Left renal pelvis (tissue), 4 donors: ENCODE measurements at regions not wholly inside any gene's neighbourhood (a gene's known extent, or its start where the extent isn't known, plus 50 kb on each side); places are given as distances from the start of the nearest gene placed in this dataset.
"Not testable (repeated sequence)": the region's sequence is repeated elsewhere in the genome, so short reads cannot be mapped to it uniquely, and the experiment has no call there.

Experiments
- DNase-seq, 4 donors: peaks; one replicate each; pipeline ENCODE4 v3.0.0-alpha.2; 2013; ENCODE audit warnings: low read depth in 4 of 4, low spot score in 3 of 4

- no peak for DNase-seq
Measured at GRCh38 chr2:175432793-175433192, 251.3 kb upstream of the ATP5MC3 start.

GRCh38 chr2:175432021-175432420 lies 250.5 kb upstream of the ATP5MC3 start:
- DNase-seq: peak in 2 of 4 donors; percentile 6 to 32

- DNase-seq: no peak
Measured at GRCh38 chr2:175431101-175431946, 249.8 kb upstream of the ATP5MC3 start.

- no peak for DNase-seq
Measured at GRCh38 chr2:175430236-175430635, 248.7 kb upstream of the ATP5MC3 start.

- DNase-seq: no peak
Measured at GRCh38 chr2:175418224-175418835, 236.8 kb upstream of the ATP5MC3 start.

GRCh38 chr2:175414882-175415487 lies 233.5 kb upstream of the ATP5MC3 start:
- peak in 3 of 4 donors; percentile 31 to 48 (median 36) for DNase-seq

GRCh38 chr2:175414191-175414881 lies 232.8 kb upstream of the ATP5MC3 start:
- DNase-seq: no peak

- DNase-seq: not testable (repeated sequence)
Measured at GRCh38 chr2:175410941-175411340, 229.4 kb upstream of the ATP5MC3 start.

- no peak for DNase-seq
Measured at GRCh38 chr2:175404839-175405238, 223.3 kb upstream of the ATP5MC3 start.

GRCh38 chr2:175403599-175404221 lies 222.2 kb upstream of the ATP5MC3 start:
- DNase-seq: no peak

- no peak for DNase-seq
Measured at GRCh38 chr2:175402571-175402970, 221.1 kb upstream of the ATP5MC3 start.

GRCh38 chr2:175401956-175402469 lies 220.5 kb upstream of the ATP5MC3 start:
- no peak for DNase-seq

GRCh38 chr2:175400975-175401374 lies 219.5 kb upstream of the ATP5MC3 start:
- DNase-seq: no peak

GRCh38 chr2:175399326-175399725 lies 217.8 kb upstream of the ATP5MC3 start:
- DNase-seq: no peak

- no peak for DNase-seq
Measured at GRCh38 chr2:175398848-175399247, 217.3 kb upstream of the ATP5MC3 start.

- DNase-seq: no peak
Measured at GRCh38 chr2:175396696-175397095, 215.2 kb upstream of the ATP5MC3 start.

GRCh38 chr2:175393851-175394250 lies 212.3 kb upstream of the ATP5MC3 start:
- DNase-seq: no peak

GRCh38 chr2:175383286-175383685 lies 201.8 kb upstream of the ATP5MC3 start:
- no peak for DNase-seq

GRCh38 chr2:175373729-175374128 lies 192.2 kb upstream of the ATP5MC3 start:
- no peak for DNase-seq
